NCI-H748 (cell line): ENCODE measurements at regions not wholly inside any gene's neighbourhood (a gene's known extent, or its start where the extent isn't known, plus 50 kb on each side); places are given as distances from the start of the nearest gene placed in this dataset.
"Not testable (repeated sequence)": the region's sequence is repeated elsewhere in the genome, so short reads cannot be mapped to it uniquely, and the experiment has no call there.

Experiments
- DNase-seq: peaks from one replicate; lab custom pipeline; 2025; ENCODE audit not compliant: unreplicated experiment; lab: John Stamatoyannopoulos, UW

- DNase-seq: peak; percentile 60
Measured at GRCh38 chr9:757246-757881, 84.1 kb upstream of the DMRT1 start.

- DNase-seq: no peak
Measured at GRCh38 chr9:758146-758545, 83.4 kb upstream of the DMRT1 start.

- DNase-seq: no peak
Measured at GRCh38 chr9:759541-759940, 82.0 kb upstream of the DMRT1 start.

- no peak for DNase-seq
Measured at GRCh38 chr9:759983-760736, 81.3 kb upstream of the DMRT1 start.

DNA sequence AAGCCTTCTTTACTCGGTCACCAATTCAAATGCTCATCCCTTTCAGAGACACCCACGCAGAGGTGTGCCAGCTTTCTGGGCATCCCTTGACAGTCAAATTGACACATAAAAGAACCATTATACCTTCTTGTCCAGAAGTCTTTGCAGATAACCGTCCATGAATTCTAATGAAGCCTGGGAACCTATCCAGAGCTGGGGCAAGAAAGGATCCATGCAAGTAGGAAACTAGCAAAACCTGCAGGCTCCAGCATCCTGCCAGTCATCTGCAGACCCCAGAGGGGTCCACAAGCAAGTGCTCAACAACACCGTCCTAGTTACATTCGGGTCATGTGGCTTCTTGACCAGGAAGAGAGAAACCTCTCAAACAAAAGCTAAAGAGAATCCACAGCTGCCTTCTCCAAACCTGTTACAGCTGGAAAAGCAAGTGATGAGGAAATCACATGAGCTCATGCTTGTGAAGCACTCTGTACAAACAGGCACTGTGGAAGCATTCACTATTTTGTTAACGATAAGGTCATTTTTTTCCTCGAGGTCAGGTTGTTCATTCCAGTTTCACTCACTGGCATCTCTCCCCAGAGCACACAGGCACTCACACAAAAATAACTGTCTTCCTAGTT lies 80.2 kb upstream of the DMRT1 start:
- DNase-seq: no peak

DNA sequence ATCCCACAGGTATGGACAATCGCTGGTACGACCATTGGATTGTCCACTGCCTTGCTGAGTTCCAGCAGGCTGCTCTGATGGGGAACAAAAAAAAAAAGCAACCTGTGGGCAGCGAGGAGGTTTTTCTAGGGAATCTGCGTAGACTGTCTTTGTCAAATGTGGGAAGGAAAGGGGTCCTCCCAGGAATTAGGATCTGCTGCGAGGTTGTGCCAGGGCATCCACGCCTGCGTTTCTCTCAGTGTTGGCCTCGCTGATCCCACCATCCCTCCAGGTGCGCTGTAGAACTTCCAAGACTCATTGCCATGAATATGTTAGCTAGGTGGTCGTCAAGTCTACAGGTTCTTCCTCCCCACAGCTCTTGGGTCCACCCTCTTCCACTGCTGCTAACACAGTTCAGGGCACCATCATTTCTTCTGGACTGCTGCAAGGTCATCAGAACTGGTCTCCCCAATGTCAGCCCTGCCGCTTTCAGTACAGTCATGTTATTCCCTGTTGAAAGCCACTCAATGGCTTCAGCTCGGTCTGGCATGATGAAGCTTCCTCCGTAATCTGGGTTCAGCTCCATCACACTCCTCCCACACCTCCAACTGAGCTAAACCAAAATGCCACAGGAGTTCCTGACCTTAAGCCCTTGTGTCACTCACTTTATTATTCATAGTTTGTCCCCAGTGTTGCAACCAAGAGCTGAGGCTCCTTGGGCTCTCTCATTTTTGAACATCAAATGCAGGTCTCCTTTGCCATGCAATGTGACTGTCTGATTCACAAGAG lies 79.5 kb upstream of the DMRT1 start:
- DNase-seq: no peak

DNA sequence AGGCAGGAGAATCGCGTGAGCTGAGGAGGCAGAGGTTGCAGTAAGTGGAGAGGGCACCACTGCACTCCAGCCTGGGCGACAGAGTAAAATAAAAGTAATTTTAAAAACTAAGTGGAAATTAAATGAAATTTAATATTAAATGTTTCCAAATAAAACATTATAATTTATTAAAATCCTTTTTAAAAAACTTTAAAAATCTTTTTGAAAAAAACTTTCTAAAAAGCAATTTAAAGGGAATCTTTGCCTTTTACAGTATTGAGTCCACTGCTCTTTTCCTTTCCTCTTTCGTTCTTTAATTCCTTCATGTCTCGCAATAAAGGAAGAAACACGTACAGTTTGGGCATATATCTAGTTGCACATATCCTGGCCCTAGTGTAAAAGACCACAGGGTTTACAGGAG lies 77.8 kb upstream of the DMRT1 start:
- no peak for DNase-seq

- peak; percentile 89 for DNase-seq
Measured at GRCh38 chr9:764105-764524, 77.4 kb upstream of the DMRT1 start.

GRCh38 chr9:764986-765385 lies 76.5 kb upstream of the DMRT1 start:
- DNase-seq: no peak

DNA sequence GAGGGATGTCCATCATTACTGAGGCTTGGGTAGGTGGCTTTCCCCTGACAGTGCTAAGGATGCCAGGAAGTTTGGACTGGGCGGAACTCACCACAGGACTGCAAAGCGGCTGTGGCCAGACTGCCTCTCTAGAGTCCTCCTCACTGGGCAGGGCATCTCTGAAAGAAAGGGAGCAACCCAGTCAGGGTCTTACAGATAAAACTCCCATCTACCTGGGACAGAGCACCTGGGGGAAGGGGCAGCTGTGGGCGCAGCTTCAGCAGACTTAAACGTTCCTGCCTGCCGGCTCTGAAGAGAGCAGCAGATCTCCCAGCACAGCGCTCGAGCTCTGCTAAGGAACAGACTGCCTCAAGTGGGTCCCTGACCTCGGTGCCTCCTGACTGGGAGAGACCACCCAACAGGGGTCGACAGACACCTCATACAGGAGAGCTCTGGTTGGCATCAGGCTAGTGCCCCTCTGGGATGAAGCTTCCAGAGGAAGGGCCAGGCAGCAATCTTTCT lies 74.4 kb upstream of the DMRT1 start:
- DNase-seq: not testable (repeated sequence)

DNA sequence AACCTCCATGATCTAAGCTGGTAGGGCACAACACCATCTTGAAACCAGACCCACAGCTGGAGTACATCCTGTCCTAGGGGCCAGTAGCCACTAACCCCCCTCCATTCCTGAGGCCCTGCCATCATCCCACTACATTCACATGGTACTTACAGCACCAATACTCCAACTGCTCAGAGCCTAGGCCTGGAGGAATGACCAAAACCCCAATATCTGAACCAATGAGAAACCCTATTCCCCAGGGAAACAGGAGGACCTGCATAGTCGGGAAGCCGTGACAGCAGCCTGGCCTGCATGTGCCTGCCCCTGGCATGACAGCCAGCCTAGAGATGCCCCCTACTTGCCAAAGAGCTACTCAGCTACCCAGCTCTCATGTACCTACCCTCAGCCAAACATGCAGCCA lies 65.4 kb upstream of the DMRT1 start:
- no peak for DNase-seq

DNA sequence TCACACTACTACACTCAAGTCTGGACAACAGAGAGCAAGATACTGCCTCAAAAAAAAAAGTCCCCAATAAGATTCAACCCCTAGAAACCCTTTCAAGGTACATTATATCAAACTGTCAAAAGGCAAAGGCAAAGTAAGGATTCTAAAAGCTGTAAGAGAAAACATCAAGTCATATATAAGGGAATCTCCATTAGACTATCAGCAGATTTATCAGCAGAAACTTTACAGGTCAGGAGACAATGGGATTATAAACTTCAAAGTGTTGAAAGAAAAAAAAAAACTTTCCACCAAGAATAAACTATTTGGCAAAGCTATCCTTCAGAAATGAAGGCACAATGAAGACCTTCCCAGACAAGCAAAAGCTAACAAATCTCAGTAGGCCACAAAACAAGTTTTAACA lies 63.5 kb upstream of the DMRT1 start:
- no peak for DNase-seq

GRCh38 chr9:784202-784601 lies 57.3 kb upstream of the DMRT1 start:
- no peak for DNase-seq

- no peak for DNase-seq
Measured at GRCh38 chr9:784916-785315, 56.6 kb upstream of the DMRT1 start.

DNA sequence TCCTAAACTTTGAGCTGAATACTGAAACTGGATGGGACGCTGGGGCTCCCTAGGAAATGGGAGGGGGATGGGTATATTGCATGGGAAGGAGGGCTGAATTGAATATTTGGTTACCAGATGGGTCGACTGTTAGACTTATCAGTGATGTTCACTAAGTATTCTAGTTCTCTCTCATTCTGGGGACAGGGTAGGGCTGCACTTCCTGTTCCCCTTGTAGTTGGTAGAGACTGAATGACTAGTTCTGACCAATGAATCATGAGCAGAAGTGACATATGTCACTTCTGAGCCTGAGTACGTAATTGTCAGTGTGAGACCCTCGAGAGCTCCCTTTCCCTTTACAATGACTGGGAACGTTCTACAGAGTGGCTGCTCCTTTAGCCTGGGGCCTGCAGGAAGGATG lies 55.5 kb upstream of the DMRT1 start:
- DNase-seq: no peak

DNA sequence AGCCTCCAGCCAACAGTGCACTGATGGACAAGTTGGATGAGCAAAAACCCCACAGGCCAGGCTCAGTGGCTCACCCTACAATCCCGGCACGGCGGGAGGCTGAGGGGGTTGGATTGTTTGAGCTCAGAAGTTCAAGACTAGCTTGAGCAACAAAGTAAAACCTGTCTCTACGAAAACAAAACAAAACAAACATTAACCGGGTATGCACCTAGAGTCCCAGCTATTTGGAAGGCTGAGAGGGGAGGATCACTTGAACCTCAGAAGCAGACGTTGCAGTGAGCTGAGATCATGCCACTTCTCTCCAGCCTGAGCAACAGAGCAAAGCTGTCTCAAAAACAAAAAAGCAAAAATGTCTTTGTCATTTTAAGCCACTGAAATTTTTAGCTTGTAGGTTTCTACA lies 55.1 kb upstream of the DMRT1 start:
- DNase-seq: no peak

DNA sequence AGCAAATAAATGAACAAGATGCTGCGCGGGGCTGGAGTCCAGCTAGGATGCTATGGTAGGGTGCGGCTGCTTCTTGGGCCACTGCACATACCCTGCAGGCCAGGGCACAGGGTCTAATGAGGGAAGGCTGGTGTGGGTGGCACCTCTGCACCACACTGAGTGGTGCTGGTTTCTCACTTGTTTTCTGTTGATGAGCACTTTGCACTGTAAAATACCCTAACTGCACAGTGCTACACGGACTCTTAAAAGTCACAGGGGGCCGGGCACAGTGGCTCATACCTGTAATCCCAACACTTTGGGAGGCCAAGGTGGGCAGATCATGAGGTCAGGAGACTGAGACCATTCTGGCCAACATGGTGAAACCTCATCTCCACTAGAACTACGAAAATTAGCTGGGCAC lies 52.7 kb upstream of the DMRT1 start:
- DNase-seq: no peak
